ENCODE measurements at regions not wholly inside any gene's neighbourhood (a gene's known extent, or its start where the extent isn't known, plus 50 kb on each side); places are given as distances from the start of the nearest gene placed in this dataset.

DNA sequence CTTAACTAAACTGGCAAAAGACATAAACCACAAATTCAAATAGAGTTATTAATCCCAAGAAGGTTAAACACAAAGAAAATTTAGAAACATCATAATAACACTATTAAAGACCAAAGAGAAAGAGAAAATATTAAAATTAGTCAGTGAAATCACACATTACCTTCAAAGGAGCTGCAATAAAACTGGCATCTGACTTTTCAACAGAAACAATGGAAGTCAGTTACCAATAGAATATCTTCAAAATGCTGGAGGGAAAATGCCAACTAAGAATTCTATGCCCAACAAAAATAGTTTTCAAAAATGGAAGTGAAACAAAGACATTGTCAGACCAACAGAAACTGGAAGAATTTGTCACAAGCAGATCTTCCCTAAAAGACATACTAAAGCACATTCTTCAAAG is 68.7 kb upstream of the RNF7 start:
- no peaks in the 10 kb centered on the region for H3K36me3 ChIP-seq
- H3K9me3 ChIP-seq: peaks cover 0 to 9% of the 10 kb centered on the region in 2 donors
- no peak overlapping the region for H3K27ac ChIP-seq
- H3K4me1 ChIP-seq: no peaks in the 10 kb centered on the region
- H3K27me3 ChIP-seq: no peaks in the 10 kb centered on the region
- no peak overlapping the region for H3K4me3 ChIP-seq
- no peak for DNase-seq (ENCODE audit: low spot score)
- TF ChIP-seq, protein P1, sequence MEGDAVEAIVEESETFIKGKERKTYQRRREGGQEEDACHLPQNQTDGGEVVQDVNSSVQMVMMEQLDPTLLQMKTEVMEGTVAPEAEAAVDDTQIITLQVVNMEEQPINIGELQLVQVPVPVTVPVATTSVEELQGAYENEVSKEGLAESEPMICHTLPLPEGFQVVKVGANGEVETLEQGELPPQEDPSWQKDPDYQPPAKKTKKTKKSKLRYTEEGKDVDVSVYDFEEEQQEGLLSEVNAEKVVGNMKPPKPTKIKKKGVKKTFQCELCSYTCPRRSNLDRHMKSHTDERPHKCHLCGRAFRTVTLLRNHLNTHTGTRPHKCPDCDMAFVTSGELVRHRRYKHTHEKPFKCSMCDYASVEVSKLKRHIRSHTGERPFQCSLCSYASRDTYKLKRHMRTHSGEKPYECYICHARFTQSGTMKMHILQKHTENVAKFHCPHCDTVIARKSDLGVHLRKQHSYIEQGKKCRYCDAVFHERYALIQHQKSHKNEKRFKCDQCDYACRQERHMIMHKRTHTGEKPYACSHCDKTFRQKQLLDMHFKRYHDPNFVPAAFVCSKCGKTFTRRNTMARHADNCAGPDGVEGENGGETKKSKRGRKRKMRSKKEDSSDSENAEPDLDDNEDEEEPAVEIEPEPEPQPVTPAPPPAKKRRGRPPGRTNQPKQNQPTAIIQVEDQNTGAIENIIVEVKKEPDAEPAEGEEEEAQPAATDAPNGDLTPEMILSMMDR (IDR thresholded peaks at IDR 0.05): no peak

DNA sequence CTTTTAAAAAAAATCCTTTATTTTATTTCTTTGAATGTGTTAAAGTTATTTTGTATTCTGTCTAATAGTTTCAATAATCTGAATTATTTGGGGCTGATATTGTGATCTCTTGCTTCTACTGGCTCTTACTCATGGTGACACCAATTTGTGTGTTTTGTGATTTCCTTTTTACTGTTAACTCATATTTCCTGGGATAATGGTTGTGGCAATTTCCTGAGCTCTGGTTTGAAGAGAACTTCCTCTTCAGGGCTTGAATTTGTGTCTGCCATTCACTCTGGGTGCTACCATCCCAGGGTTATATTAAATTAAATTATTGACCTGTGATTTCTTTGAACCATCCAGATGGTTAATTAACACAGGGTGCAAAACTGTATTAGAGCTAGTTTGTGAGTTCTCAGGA is 60.4 kb upstream of the RNF7 start:
- Histone ChIP-seq H3K36me3 (no peaks in the 10 kb centered on the region), H3K27me3 (no peaks in the 10 kb centered on the region), H3K27ac (no peak overlapping the region), H3K4me3 (no peak overlapping the region), H3K4me1 (peaks cover 0 to 22% of the 10 kb centered on the region in 2 donors), H3K9me3 (no peaks in the 10 kb centered on the region)
- TF ChIP-seq, protein P1 (IDR thresholded peaks at IDR 0.05): no peak
- DNase-seq (ENCODE audit: low spot score): no peak

DNA sequence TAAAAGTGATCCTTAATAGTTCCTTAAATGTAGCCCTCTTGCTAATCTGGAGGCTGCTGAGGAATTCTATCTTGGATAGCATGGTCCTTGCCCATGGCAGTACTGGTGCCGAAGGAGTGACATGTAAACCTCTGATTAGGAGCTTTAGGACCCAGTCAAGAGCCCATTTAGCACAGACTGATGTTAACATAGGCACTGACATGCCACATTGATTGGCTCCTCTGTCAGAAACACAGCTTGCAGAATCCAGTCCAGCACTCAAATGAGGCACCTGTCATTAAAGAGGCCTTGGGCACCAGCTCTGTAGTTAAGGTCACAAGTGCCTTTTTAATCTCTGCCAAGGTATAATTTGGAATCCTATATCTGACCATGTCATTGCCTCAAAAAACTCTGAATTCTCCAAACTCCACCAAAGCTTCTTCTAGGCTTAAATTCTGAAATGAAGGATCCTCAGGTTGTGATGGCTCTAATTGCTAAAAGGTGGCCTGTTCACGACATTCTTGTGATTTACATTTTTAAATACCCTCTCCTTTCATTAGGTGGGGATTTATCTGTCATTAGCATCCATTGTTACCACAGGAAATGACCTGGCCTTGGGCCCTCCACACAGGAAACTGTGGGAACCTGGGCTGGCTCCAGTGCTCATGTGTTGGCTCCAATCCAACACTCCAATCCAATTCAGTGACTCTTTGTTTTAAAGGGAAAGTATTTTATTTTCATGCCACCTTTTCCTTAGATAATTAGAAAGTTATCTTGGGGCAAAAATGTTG is 57.3 kb upstream of the RNF7 start:
- Histone ChIP-seq H3K4me1 (peaks cover 0 to 22% of the 10 kb centered on the region in 2 donors), H3K27me3 (no peaks in the 10 kb centered on the region), H3K27ac (peak overlapping the region in 1 of 2 donors; percentile 0), H3K9me3 (no peaks in the 10 kb centered on the region), H3K4me3 (no peak overlapping the region), H3K36me3 (no peaks in the 10 kb centered on the region)
- no peak for DNase-seq (ENCODE audit: low spot score)
- TF ChIP-seq, protein P1 (IDR thresholded peaks at IDR 0.05): no peak

DNA sequence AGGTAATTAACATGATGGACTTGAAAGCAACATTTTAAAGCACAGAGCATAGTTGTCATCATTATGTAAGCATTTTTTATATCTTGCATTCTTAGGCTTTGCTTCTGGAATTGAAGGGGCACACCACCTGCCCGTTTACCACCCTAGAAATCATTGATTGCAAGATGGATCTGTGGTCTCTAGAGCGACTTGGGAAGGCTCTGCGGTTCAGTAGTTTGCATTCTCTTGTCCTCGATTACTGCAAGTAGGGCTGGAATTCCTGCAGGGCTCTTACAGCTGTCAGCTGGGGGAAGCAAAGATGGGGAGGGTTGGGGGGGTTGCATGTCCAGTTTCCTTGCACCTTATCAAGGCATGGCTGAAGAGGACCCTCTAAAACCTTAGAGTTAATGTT is 56.7 kb upstream of the RNF7 start:
- DNase-seq (ENCODE audit: low spot score): no peak
- no peaks in the 10 kb centered on the region for H3K36me3 ChIP-seq
- no peaks in the 10 kb centered on the region for H3K9me3 ChIP-seq
- no peak overlapping the region for H3K4me3 ChIP-seq
- TF ChIP-seq, protein P1 (IDR thresholded peaks at IDR 0.05): no peak
- H3K27me3 ChIP-seq: no peaks in the 10 kb centered on the region
- no peak overlapping the region for H3K27ac ChIP-seq
- peaks cover 0 to 27% of the 10 kb centered on the region in 2 donors for H3K4me1 ChIP-seq

DNA sequence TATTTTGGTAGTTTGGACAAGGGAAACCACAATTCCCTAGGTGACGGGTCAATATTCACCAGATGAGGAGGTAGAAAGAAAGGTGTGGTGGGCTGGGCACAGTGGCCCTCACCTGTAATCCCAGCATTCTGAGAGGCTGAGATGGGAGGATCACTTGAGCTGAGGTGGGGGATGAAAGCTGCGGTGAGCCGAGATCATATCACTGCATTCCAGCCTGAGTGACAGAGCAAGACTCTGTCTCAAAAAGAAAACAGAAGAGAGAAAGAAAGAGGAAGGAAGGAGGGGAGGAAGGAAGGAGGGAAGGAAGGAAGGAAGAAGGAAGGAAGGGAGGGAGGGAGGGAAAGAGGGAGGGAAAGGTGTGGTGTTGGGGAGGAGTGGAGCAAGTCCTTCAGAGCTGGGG is 56.1 kb upstream of the RNF7 start:
- H3K4me3 ChIP-seq: no peak overlapping the region
- no peaks in the 10 kb centered on the region for H3K9me3 ChIP-seq
- TF ChIP-seq, protein P1 (IDR thresholded peaks at IDR 0.05): no peak
- H3K27ac ChIP-seq: no peak overlapping the region
- no peaks in the 10 kb centered on the region for H3K36me3 ChIP-seq
- no peak for DNase-seq (ENCODE audit: low spot score)
- peaks cover 0 to 32% of the 10 kb centered on the region in 2 donors for H3K4me1 ChIP-seq
- no peaks in the 10 kb centered on the region for H3K27me3 ChIP-seq

DNA sequence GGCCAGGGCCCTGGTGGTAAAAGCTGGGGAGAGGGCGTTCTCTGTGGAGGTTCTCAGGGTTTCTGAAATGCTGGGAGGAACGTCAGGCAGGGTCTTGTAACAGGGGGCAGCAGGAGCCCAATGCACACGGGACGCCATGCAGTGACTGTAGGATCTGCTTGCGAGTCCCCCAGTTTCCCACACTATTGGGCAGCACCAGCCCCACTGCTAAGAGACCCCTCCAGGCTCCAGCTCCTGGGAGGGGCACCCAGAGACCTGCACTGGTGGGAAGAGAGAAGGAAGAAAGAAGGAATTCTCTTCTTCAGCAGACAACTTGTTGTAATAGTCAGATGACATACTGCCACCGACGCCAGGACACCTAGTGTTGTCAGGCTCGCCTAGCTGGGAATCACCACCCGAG is 55.2 kb upstream of the RNF7 start:
- no peak overlapping the region for H3K4me3 ChIP-seq
- DNase-seq (ENCODE audit: low spot score): no peak
- TF ChIP-seq, protein P1 (IDR thresholded peaks at IDR 0.05): no peak
- H3K27me3 ChIP-seq: no peaks in the 10 kb centered on the region
- no peaks in the 10 kb centered on the region for H3K9me3 ChIP-seq
- H3K36me3 ChIP-seq: no peaks in the 10 kb centered on the region
- peaks cover 0 to 36% of the 10 kb centered on the region in 2 donors for H3K4me1 ChIP-seq
- H3K27ac ChIP-seq: no peak overlapping the region

Measured in right atrium auricular region (tissue), 2 donors.